HEK293T (cell line): ENCODE measurements at regions not wholly inside any gene's neighbourhood (a gene's known extent, or its start where the extent isn't known, plus 50 kb on each side); places are given as distances from the start of the nearest gene placed in this dataset.

Source experiments
- ARNT ChIP-seq: fragments of 450-650 bp; IDR thresholded peaks from 2 replicates; pipeline ENCODE4 v1.6.1; 2017; ENCODE audit warnings: mild to moderate bottlenecking
- BHLHE40 ChIP-seq: fragments of 450-650 bp; IDR thresholded peaks from 2 replicates; pipeline ENCODE4 v1.6.1; 2016; ENCODE audit warnings: mild to moderate bottlenecking, moderate library complexity, borderline replicate concordance
- ELF4 ChIP-seq: fragments of 450-650 bp; IDR thresholded peaks from 2 replicates; pipeline ENCODE4 v1.6.1; 2017; ENCODE audit warnings: antibody characterized with exemption
- FOXK2 ChIP-seq: fragments of 450-650 bp; IDR thresholded peaks from 2 replicates; pipeline ENCODE4 v1.6.1; 2016; ENCODE audit warnings: mild to moderate bottlenecking
- HDGF ChIP-seq: fragments of 450-650 bp; IDR thresholded peaks from 2 replicates; pipeline ENCODE4 v1.6.1; 2017; ENCODE audit warnings: antibody characterized with exemption, borderline replicate concordance
- LEF1 ChIP-seq: fragments of 450-650 bp; IDR thresholded peaks from 2 replicates; pipeline ENCODE4 v1.6.1; 2017; ENCODE audit warnings: mild to moderate bottlenecking, borderline replicate concordance
- SP1 ChIP-seq: fragments of 450-650 bp; IDR thresholded peaks from 2 replicates; pipeline ENCODE4 v1.6.1; 2017
- SUZ12 ChIP-seq: fragments of 450-650 bp; IDR thresholded peaks from 2 replicates; pipeline ENCODE4 v1.6.1; 2016; ENCODE audit warnings: mild to moderate bottlenecking

- no peak for TF ChIP-seq SUZ12
- no peak for TF ChIP-seq BHLHE40
- TF ChIP-seq ARNT: no peak
- TF ChIP-seq SP1: no peak
- no peak for TF ChIP-seq HDGF
- TF ChIP-seq FOXK2: no peak
- TF ChIP-seq LEF1: no peak
- TF ChIP-seq ELF4: no peak
Observed at GRCh38 chr16:19948186-19949104, 63.8 kb upstream of the GPRC5B start.
